Stomach (tissue), 8 donors: ENCODE measurements at regions not wholly inside any gene's neighbourhood (a gene's known extent, or its start where the extent isn't known, plus 50 kb on each side); places are given as distances from the start of the nearest gene placed in this dataset.
A peak's percentile ranks its signal among the peaks of the same experiment; 100 is the strongest.

Source experiments
- DNase-seq, 2 donors: peaks; one replicate each; pipeline versions ENCODE4 v3.0.0 to v3.0.0-alpha.2; 2013 to 2019
- H3K27ac ChIP-seq, 5 donors: fragments of 200-600 bp in 4 of 5; sonication (generic) in 4 of 5; one replicate each; pipeline ENCODE4 v1.5.1; 2013 to 2019; ENCODE audit warnings: mild to moderate bottlenecking in 1 of 5, moderate library complexity in 1 of 5
- H3K27me3 ChIP-seq, 3 donors: fragments of 200-600 bp; sonication (generic); one replicate each; pipeline ENCODE4 v1.5.1; 2017 to 2019; ENCODE audit warnings: mixed run types in 1 of 3
- H3K36me3 ChIP-seq, 4 donors: fragments of 200-600 bp; sonication (generic); 1 replicate in 3 of 4; 2 replicates in 1 of 4; pipeline ENCODE4 v1.5.1; 2016 to 2019
- H3K4me1 ChIP-seq, 4 donors: fragments of 200-600 bp; sonication (generic); one replicate each; pipeline ENCODE4 v1.5.1; 2016 to 2019
- H3K4me3 ChIP-seq, 4 donors: fragments of 200-600 bp; sonication (generic) in 3 of 4; one replicate each; pipeline ENCODE4 v1.5.1; 2016 to 2019; ENCODE audit warnings: mild to moderate bottlenecking in 1 of 4
- H3K9me3 ChIP-seq, 4 donors: fragments of 200-600 bp; sonication (generic); one replicate each; pipeline ENCODE4 v1.5.1; 2016 to 2019
- CTCF ChIP-seq, 7 experiments: fragments of 450-650 bp in 4 of 7; fragments of 200-600 bp in 3 of 7; sonication (generic) in 3 of 7; IDR thresholded peaks; one replicate each; pipeline ENCODE4 v1.5.1; 2016 to 2019; ENCODE audit warnings: antibody characterized with exemption in 7 of 7, control low read depth in 2 of 7, mild to moderate bottlenecking in 1 of 7
- EP300 ChIP-seq: sonication (generic); formaldehyde crosslinking; IDR thresholded peaks from one replicate; pipeline ENCODE4 v1.6.1; 2017; ENCODE audit warnings: antibody characterized with exemption
- POLR2A ChIP-seq, 4 donors: fragments of 450-650 bp; IDR thresholded peaks; one replicate each; pipeline ENCODE4 v1.6.1; 2016; ENCODE audit warnings: antibody characterized with exemption in 4 of 4, control low read depth in 2 of 4, mild to moderate bottlenecking in 1 of 4, moderate library complexity in 1 of 4
- POLR2AphosphoS5 ChIP-seq, 3 donors: sonication (generic); formaldehyde crosslinking; IDR thresholded peaks; one replicate each; pipeline ENCODE4 v1.6.1; 2016; ENCODE audit warnings: antibody characterized with exemption in 3 of 3
- WGBS, 5 donors: extraction: QIAGEN DNeasy Blood & Tissue Kit in 3 of 5; methylation state at CpG; one replicate each; pipeline versions ENCODE4 v1.1.5 to v1.1.7; 2013 to 2018; 5-methylcytosine and 5-hydroxymethylcytosine counted together
- intact Hi-C: fragments of 100-400 bp; cut with DNase I; formaldehyde crosslinking; loops from one replicate; pipeline ENCODE4 v1.15.1; 2023; ENCODE audit warnings: low total_unique reads
- donor health status: healthy with polysubstance abuse.
- donor health status: Bipolar disorder and iron deficiency.
- donor health status: healthy.

GRCh38 chr4:122100508-122100907 lies 51.6 kb upstream of the BLTP1 start:
- intact Hi-C loops: no loop called here
- H3K4me3 ChIP-seq: no peak overlapping the region
- no peak for TF ChIP-seq POLR2A (IDR thresholded peaks at IDR 0.05)
- no peak for TF ChIP-seq POLR2AphosphoS5 (IDR thresholded peaks at IDR 0.05)
- no peak for TF ChIP-seq CTCF (IDR thresholded peaks at IDR 0.05)
- TF ChIP-seq EP300: no peak
- H3K9me3 ChIP-seq: no peaks in the 10 kb centered on the region
- no peak overlapping the region for H3K27ac ChIP-seq
- WGBS, 5 donors: 32 to 51% (median 43%) methylated on average over 2 of the region's 2 CpGs
- no peaks in the 10 kb centered on the region for H3K36me3 ChIP-seq
- H3K4me1 ChIP-seq: no peaks in the 10 kb centered on the region
- H3K27me3 ChIP-seq: no peaks in the 10 kb centered on the region
- no peak for DNase-seq

GRCh38 chr4:122099896-122100295 lies 52.2 kb upstream of the BLTP1 start:
- TF ChIP-seq CTCF (IDR thresholded peaks at IDR 0.05): no peak
- Histone ChIP-seq H3K27me3 (no peaks in the 10 kb centered on the region), H3K9me3 (no peaks in the 10 kb centered on the region), H3K36me3 (no peaks in the 10 kb centered on the region), H3K4me3 (no peak overlapping the region), H3K4me1 (no peaks in the 10 kb centered on the region), H3K27ac (no peak overlapping the region)
- no peak for DNase-seq
- 70 to 83% (median 70%) methylated on average over 2 of the region's 2 CpGs for WGBS, 5 donors
- intact Hi-C loops: no loop called here

- peak in 1 of 2 donors; percentile 7 for DNase-seq
- no peaks in the 10 kb centered on the region for H3K9me3 ChIP-seq
- H3K4me1 ChIP-seq: peaks cover 0 to under 1% (median 0%) of the 10 kb centered on the region in 4 donors
- H3K27ac ChIP-seq: no peak overlapping the region
- no peak overlapping the region for H3K4me3 ChIP-seq
- no peak for TF ChIP-seq EP300
- TF ChIP-seq POLR2A (IDR thresholded peaks at IDR 0.05): no peak
- H3K36me3 ChIP-seq: no peaks in the 10 kb centered on the region
- intact Hi-C loops: no loop called here
- H3K27me3 ChIP-seq: no peaks in the 10 kb centered on the region
- 34 to 64% (median 45%) methylated on average over 1 of the region's 1 CpG for WGBS, 5 donors
Measured at GRCh38 chr4:122091836-122092405, 60.2 kb upstream of the BLTP1 start.

- H3K9me3 ChIP-seq: no peaks in the 10 kb centered on the region
- no peak overlapping the region for H3K4me3 ChIP-seq
- H3K27ac ChIP-seq: no peak overlapping the region
- intact Hi-C loops: no loop called here
- WGBS, 5 donors: 63 to 85% (median 74%) methylated on average over 1 of the region's 1 CpG
- TF ChIP-seq EP300 (no peak), POLR2A (IDR thresholded peaks at IDR 0.05) (no peak), CTCF (IDR thresholded peaks at IDR 0.05) (no peak), POLR2AphosphoS5 (IDR thresholded peaks at IDR 0.05) (no peak)
- peaks cover 0 to 6% (median 0%) of the 10 kb centered on the region in 4 donors for H3K4me1 ChIP-seq
- no peak for DNase-seq
- H3K27me3 ChIP-seq: no peaks in the 10 kb centered on the region
- no peaks in the 10 kb centered on the region for H3K36me3 ChIP-seq
Measured at GRCh38 chr4:122091397-122091796, 60.7 kb upstream of the BLTP1 start.

- Histone ChIP-seq H3K4me1 (peaks cover 0 to 6% (median 0%) of the 10 kb centered on the region in 4 donors), H3K27me3 (no peaks in the 10 kb centered on the region), H3K36me3 (no peaks in the 10 kb centered on the region), H3K9me3 (no peaks in the 10 kb centered on the region), H3K27ac (no peak overlapping the region), H3K4me3 (no peak overlapping the region)
- 73 to 98% (median 78%) methylated on average over 1 of the region's 1 CpG for WGBS, 5 donors
- intact Hi-C loops: no loop called here
- no peak for TF ChIP-seq POLR2A (IDR thresholded peaks at IDR 0.05)
- no peak for TF ChIP-seq EP300
- TF ChIP-seq POLR2AphosphoS5 (IDR thresholded peaks at IDR 0.05): no peak
- TF ChIP-seq CTCF (IDR thresholded peaks at IDR 0.05): no peak
- no peak for DNase-seq
Measured at GRCh38 chr4:122090989-122091388, 61.1 kb upstream of the BLTP1 start.
